HCT116 (cell line): ENCODE measurements at regions not wholly inside any gene's neighbourhood (a gene's known extent, or its start where the extent isn't known, plus 50 kb on each side); places are given as distances from the start of the nearest gene placed in this dataset.

Experiments
- ATAC-seq: fragments of 200-7000 bp; cut with Tn5 transposase; 2 replicates; pipeline ENCODE4 v1.9.1; 2020; ENCODE audit warnings: mild to moderate bottlenecking, moderate library complexity
- BruUV-seq: library from RNA; stranded (reverse); fragments of 400-500 nt; replicated peaks from 2 replicates; lab custom pipeline; 2021; lab: Mats Ljungman, UMichigan
- CTCF ChIA-PET: fragments of 300-600 bp; sonication (Branson Sonifier 250); formaldehyde crosslinking; loops from one replicate; lab custom pipeline; 2021; ENCODE audit warnings: antibody characterized with exemption; lab: Charles Lee
- POLR2A ChIA-PET: fragments of 300-600, 350-600 bp; sonication (Branson Sonifier 250); formaldehyde crosslinking; loops from one replicate; lab custom pipeline; 2021; ENCODE audit warnings: antibody characterized with exemption; lab: Charles Lee
- RAD21 ChIA-PET, 2 experiments: fragments of 300-600 bp; sonication (Branson Sonifier 250); formaldehyde crosslinking; loops; one replicate each; lab custom pipeline; 2023; ENCODE audit warnings: low total read pairs in 2 of 2; ENCODE audit not compliant: uncharacterized antibody in 2 of 2, unreplicated experiment in 2 of 2, low non-redundant PET in 1 of 2; lab: Charles Lee
- DNase-seq: peaks from one replicate; pipeline ENCODE4 v3.0.0-alpha.2; 2010; ENCODE audit warnings: low read depth, low spot score
- H2AFZ ChIP-seq: fragments of 200-600 bp; shearing (Covaris generic), sonication (generic); 2 replicates; pipeline ENCODE4 v1.6.1; 2017; ENCODE audit warnings: low read depth, mixed run types, mixed read lengths, antibody characterized with exemption, low read length; ENCODE audit not compliant: poor library complexity, severe bottlenecking
- H3K27ac ChIP-seq: 2 replicates; pipeline ENCODE4 v1.5.1; 2012; ENCODE audit warnings: low read depth, low read length
- H3K27me3 ChIP-seq: fragments of 200-600 bp; sonication (generic); 2 replicates; pipeline ENCODE4 v1.6.1; 2016; ENCODE audit warnings: mixed run types, low read length, mixed read lengths; ENCODE audit not compliant: insufficient read depth
- H3K36me3 ChIP-seq, 2 experiments: fragments of 200-500 bp in 1 of 2; fragments of 200-600 bp in 1 of 2; sonication (Bioruptor generic) in 1 of 2; sonication (generic) in 1 of 2; 2 replicates each; pipeline versions ENCODE4 v1.5.1 to v1.6.1; 2014 to 2016; ENCODE audit warnings: low read length in 2 of 2, inconsistent platforms in 1 of 2, mixed read lengths in 1 of 2, mixed run types in 1 of 2; ENCODE audit not compliant: insufficient read depth in 2 of 2, control insufficient read depth in 1 of 2
- H3K4me1 ChIP-seq, 2 experiments: fragments of 200-600 bp in 1 of 2; sonication (generic) in 1 of 2; 2 replicates each; pipeline versions ENCODE4 v1.5.1 to v1.6.1; 2012 to 2017; ENCODE audit warnings: low read length in 2 of 2, inconsistent platforms in 1 of 2, mild to moderate bottlenecking in 1 of 2, mixed read lengths in 1 of 2, mixed run types in 1 of 2, moderate library complexity in 1 of 2; ENCODE audit not compliant: insufficient read depth in 2 of 2, control insufficient read depth in 1 of 2
- H3K4me2 ChIP-seq: fragments of 200-600 bp; sonication (generic); 2 replicates; pipeline ENCODE4 v1.6.1; 2017; ENCODE audit warnings: mixed run types, low read length, mixed read lengths
- H3K4me3 ChIP-seq, 2 experiments: fragments of 200-600 bp in 1 of 2; sonication (generic) in 1 of 2; replicated peaks in 1 of 2; 2 replicates each; pipeline ENCODE4 v1.5.1; 2011 to 2016; ENCODE audit warnings: low read length in 2 of 2, control low read depth in 1 of 2, low read depth in 1 of 2, mild to moderate bottlenecking in 1 of 2, mixed read lengths in 1 of 2, mixed run types in 1 of 2
- H3K79me2 ChIP-seq: fragments of 200-600 bp; sonication (generic); 2 replicates; pipeline ENCODE4 v1.6.1; 2017; ENCODE audit warnings: mild to moderate bottlenecking, mixed run types, low read length, moderate library complexity, mixed read lengths; ENCODE audit not compliant: insufficient read depth
- H3K9ac ChIP-seq: fragments of 200-600 bp; sonication (generic); 2 replicates; pipeline ENCODE4 v1.6.1; 2016; ENCODE audit warnings: low read length, mixed read lengths
- H3K9me2 ChIP-seq: fragments of 200-600 bp; sonication (generic), shearing (Covaris generic); 2 replicates; pipeline ENCODE4 v1.6.1; 2017; ENCODE audit warnings: mixed run types, mild to moderate bottlenecking, moderate library complexity; ENCODE audit not compliant: insufficient read depth
- H3K9me3 ChIP-seq, 2 experiments: fragments of 200-500 bp in 1 of 2; fragments of 200-600 bp in 1 of 2; sonication (Bioruptor generic) in 1 of 2; sonication (generic) in 1 of 2; 2 replicates each; pipeline ENCODE4 v1.6.1; 2014 to 2017; ENCODE audit warnings: low read length in 2 of 2, mixed read lengths in 2 of 2, inconsistent platforms in 1 of 2, low read depth in 1 of 2, mild to moderate bottlenecking in 1 of 2, mixed run types in 1 of 2, moderate library complexity in 1 of 2; ENCODE audit not compliant: control insufficient read depth in 1 of 2, insufficient read depth in 1 of 2
- H4K20me1 ChIP-seq: fragments of 200-600 bp; sonication (generic), shearing (Covaris generic); 2 replicates; pipeline ENCODE4 v1.6.1; 2017; ENCODE audit warnings: mixed run types, mild to moderate bottlenecking, moderate library complexity; ENCODE audit not compliant: insufficient read depth
- CBX3 ChIP-seq: IDR thresholded peaks from 2 replicates; pipeline ENCODE4 v1.6.1; 2012; ENCODE audit warnings: low read depth
- ELF1 ChIP-seq: IDR thresholded peaks from 2 replicates; pipeline ENCODE4 v1.6.1; 2012; ENCODE audit warnings: low read depth, borderline replicate concordance
- EZH2 ChIP-seq: fragments of 200-600 bp; sonication (generic); IDR thresholded peaks from 2 replicates; pipeline ENCODE4 v1.6.1; 2017; ENCODE audit warnings: antibody characterized with exemption, mixed run types
- EZH2phosphoT487 ChIP-seq: fragments of 200-600 bp; IDR thresholded peaks from 2 replicates; pipeline ENCODE4 v1.6.1; 2018; ENCODE audit warnings: antibody characterized with exemption, borderline replicate concordance
- FOSL1 ChIP-seq: IDR thresholded peaks from 2 replicates; pipeline ENCODE4 v1.6.1; 2012; ENCODE audit warnings: low read depth
- JUND ChIP-seq: IDR thresholded peaks from 2 replicates; pipeline ENCODE4 v1.6.1; 2012
- POLR2A ChIP-seq: IDR thresholded peaks from 2 replicates; pipeline ENCODE4 v1.7.0; 2011; ENCODE audit warnings: borderline replicate concordance; ENCODE audit not compliant: insufficient read depth, insufficient read length; ENCODE audit errors: extremely low read depth
- RAD21 ChIP-seq: IDR thresholded peaks from 2 replicates; pipeline ENCODE4 v1.6.1; 2012; ENCODE audit warnings: low read depth, mild to moderate bottlenecking
- SIN3A ChIP-seq: IDR thresholded peaks from 2 replicates; pipeline ENCODE4 v1.6.1; 2012; ENCODE audit warnings: low read depth
- TCF7L2 ChIP-seq: IDR thresholded peaks from 2 replicates; pipeline ENCODE4 v1.7.0; 2011; ENCODE audit warnings: borderline replicate concordance, inconsistent platforms; ENCODE audit not compliant: insufficient read depth, insufficient read length; ENCODE audit errors: extremely low read depth
- YY1 ChIP-seq: IDR thresholded peaks from 2 replicates; pipeline ENCODE4 v1.6.1; 2011; ENCODE audit warnings: low read length, low read depth, moderate library complexity, mild to moderate bottlenecking; ENCODE audit not compliant: insufficient replicate concordance; ENCODE audit errors: extremely low read depth
- ZNF274 ChIP-seq: fragments of 200-500 bp; sonication (Bioruptor generic); IDR thresholded peaks from 2 replicates; pipeline ENCODE4 v1.6.1; 2014; ENCODE audit warnings: mild to moderate bottlenecking, low read depth, low read length, inconsistent platforms
- intact Hi-C: fragments of 100-400 bp; cut with micrococcal nuclease; formaldehyde crosslinking; loops from 2 replicates; pipeline ENCODE4 v1.10.0; 2022
- TF ChIP-seq, protein P1 (sequence below): IDR thresholded peaks from 2 replicates; pipeline ENCODE4 v1.6.1; 2012; ENCODE audit warnings: low read depth
- TF ChIP-seq, protein P2 (sequence below): IDR thresholded peaks from 2 replicates; pipeline ENCODE4 v1.6.1; 2011; ENCODE audit warnings: mild to moderate bottlenecking, low read length, moderate library complexity; ENCODE audit not compliant: insufficient replicate concordance; ENCODE audit errors: extremely low read depth
- TF ChIP-seq, protein P3 (sequence below): IDR thresholded peaks from 2 replicates; pipeline ENCODE4 v1.6.1; 2012

DNA sequence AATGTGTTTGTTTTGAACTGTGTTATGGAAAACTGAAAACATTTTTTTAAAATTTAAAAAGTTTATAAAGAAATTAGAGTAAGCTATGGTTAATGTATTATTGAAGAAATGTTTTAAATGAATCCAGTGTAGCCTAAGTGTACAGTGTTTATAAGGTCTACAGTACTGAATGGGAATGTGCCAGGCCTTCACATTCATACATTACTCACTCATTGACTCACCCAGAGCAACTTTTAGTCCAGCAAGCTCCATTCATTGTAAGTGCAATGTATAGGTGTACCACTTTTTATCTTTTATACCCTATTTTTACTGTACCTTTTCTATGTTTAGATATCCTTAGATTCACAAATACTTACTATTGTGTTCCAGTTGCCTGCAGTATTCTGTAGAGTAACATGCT, 215.1 kb upstream of the THUMPD2 start:
- Histone ChIP-seq H3K9me2 (no peaks in the 10 kb centered on the region), H3K27me3 (no peaks in the 10 kb centered on the region), H3K9me3 (no peaks in the 10 kb centered on the region), H2AFZ (no peak overlapping the region), H3K4me2 (no peak overlapping the region), H3K4me1 (peaks cover 0 to 8% of the 10 kb centered on the region in 2 experiments; a peak in 2 of 4 replicates), H4K20me1 (no peaks in the 10 kb centered on the region), H3K9ac (no peak overlapping the region), H3K27ac (no peak overlapping the region), H3K79me2 (no peaks in the 10 kb centered on the region), H3K4me3 (no peak overlapping the region), H3K36me3 (no peaks in the 10 kb centered on the region)
- ChIA-PET RAD21 (no interaction called here), CTCF (no interaction called here), POLR2A (no interaction called here)
- intact Hi-C loops, result no loop called here
- DNase-seq (no peak), ATAC-seq (no peak)
- BruUV-seq, result no TSS peak
- TF ChIP-seq ZNF274 (no peak), YY1 (no peak), POLR2A (no peak), CBX3 (no peak), SIN3A (no peak)
- TF ChIP-seq, protein P1, sequence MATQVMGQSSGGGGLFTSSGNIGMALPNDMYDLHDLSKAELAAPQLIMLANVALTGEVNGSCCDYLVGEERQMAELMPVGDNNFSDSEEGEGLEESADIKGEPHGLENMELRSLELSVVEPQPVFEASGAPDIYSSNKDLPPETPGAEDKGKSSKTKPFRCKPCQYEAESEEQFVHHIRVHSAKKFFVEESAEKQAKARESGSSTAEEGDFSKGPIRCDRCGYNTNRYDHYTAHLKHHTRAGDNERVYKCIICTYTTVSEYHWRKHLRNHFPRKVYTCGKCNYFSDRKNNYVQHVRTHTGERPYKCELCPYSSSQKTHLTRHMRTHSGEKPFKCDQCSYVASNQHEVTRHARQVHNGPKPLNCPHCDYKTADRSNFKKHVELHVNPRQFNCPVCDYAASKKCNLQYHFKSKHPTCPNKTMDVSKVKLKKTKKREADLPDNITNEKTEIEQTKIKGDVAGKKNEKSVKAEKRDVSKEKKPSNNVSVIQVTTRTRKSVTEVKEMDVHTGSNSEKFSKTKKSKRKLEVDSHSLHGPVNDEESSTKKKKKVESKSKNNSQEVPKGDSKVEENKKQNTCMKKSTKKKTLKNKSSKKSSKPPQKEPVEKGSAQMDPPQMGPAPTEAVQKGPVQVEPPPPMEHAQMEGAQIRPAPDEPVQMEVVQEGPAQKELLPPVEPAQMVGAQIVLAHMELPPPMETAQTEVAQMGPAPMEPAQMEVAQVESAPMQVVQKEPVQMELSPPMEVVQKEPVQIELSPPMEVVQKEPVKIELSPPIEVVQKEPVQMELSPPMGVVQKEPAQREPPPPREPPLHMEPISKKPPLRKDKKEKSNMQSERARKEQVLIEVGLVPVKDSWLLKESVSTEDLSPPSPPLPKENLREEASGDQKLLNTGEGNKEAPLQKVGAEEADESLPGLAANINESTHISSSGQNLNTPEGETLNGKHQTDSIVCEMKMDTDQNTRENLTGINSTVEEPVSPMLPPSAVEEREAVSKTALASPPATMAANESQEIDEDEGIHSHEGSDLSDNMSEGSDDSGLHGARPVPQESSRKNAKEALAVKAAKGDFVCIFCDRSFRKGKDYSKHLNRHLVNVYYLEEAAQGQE, result no peak

DNA sequence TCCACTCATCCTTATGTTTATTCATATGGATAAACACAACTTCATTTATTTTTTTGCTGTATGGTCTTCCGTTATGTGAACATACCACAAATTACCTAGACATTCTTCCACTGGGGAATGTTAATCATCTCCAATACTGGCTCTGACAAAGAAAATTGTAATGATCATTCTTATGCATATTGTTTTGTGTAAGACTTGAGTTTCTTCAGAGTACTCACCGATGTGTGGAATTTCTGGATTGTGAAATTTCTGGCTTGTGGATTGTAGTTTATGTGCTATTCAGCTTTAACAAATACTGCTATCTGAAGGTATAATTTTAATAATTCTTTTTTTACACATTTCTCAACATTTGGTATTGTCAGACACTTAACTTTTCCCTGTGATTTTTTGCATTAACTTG, 212.2 kb upstream of the THUMPD2 start:
- intact Hi-C loops, result no loop called here
- TF ChIP-seq JUND (no peak), FOSL1 (no peak), RAD21 (no peak), EZH2phosphoT487 (no peak), EZH2 (no peak), CBX3 (no peak), YY1 (no peak), TCF7L2 (no peak), SIN3A (no peak), ELF1 (no peak)
- TF ChIP-seq, protein P2, sequence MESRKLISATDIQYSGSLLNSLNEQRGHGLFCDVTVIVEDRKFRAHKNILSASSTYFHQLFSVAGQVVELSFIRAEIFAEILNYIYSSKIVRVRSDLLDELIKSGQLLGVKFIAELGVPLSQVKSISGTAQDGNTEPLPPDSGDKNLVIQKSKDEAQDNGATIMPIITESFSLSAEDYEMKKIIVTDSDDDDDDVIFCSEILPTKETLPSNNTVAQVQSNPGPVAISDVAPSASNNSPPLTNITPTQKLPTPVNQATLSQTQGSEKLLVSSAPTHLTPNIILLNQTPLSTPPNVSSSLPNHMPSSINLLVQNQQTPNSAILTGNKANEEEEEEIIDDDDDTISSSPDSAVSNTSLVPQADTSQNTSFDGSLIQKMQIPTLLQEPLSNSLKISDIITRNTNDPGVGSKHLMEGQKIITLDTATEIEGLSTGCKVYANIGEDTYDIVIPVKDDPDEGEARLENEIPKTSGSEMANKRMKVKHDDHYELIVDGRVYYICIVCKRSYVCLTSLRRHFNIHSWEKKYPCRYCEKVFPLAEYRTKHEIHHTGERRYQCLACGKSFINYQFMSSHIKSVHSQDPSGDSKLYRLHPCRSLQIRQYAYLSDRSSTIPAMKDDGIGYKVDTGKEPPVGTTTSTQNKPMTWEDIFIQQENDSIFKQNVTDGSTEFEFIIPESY, result no peak
- TF ChIP-seq, protein P3, sequence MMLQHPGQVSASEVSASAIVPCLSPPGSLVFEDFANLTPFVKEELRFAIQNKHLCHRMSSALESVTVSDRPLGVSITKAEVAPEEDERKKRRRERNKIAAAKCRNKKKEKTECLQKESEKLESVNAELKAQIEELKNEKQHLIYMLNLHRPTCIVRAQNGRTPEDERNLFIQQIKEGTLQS, result no peak
- BruUV-seq, result no TSS peak
- Histone ChIP-seq H2AFZ (no peak overlapping the region), H3K27ac (no peak overlapping the region), H3K36me3 (no peaks in the 10 kb centered on the region), H3K9me3 (no peaks in the 10 kb centered on the region), H3K79me2 (no peaks in the 10 kb centered on the region), H3K9ac (no peak overlapping the region), H3K4me2 (no peak overlapping the region), H3K27me3 (no peaks in the 10 kb centered on the region), H4K20me1 (no peaks in the 10 kb centered on the region), H3K4me3 (no peak overlapping the region), H3K4me1 (no peaks in the 10 kb centered on the region), H3K9me2 (no peaks in the 10 kb centered on the region)
- ChIA-PET RAD21 (no interaction called here), CTCF (no interaction called here), POLR2A (no interaction called here)
- no peak for ATAC-seq
- no peak for DNase-seq
